PC-9 (cell line): ENCODE measurements at regions not wholly inside any gene's neighbourhood (a gene's known extent, or its start where the extent isn't known, plus 50 kb on each side); places are given as distances from the start of the nearest gene placed in this dataset.

ENCODE experiments used
- BruUV-seq: library from RNA; stranded (reverse); fragments of 400-500 nt; replicated peaks from 2 replicates; lab custom pipeline; 2021; lab: Mats Ljungman, UMichigan
- CTCF ChIA-PET: fragments of 300-600 bp; sonication (Branson Sonifier 250); formaldehyde crosslinking; loops from one replicate; lab custom pipeline; 2022; ENCODE audit warnings: antibody characterized with exemption; lab: Charles Lee
- POLR2A ChIA-PET: fragments of 300-600 bp; sonication (Branson Sonifier 250); formaldehyde crosslinking; loops from one replicate; lab custom pipeline; 2022; ENCODE audit warnings: antibody characterized with exemption; ENCODE audit not compliant: unreplicated experiment; lab: Charles Lee
- DNase-seq, 2 experiments: peaks; one replicate each; pipeline versions ENCODE4 v3.0.0 to v3.0.0-alpha.2; 2015 to 2022; ENCODE audit warnings: mixed read lengths in 1 of 2
- H2AFZ ChIP-seq: fragments of 200-600 bp; sonication (generic); 2 replicates; pipeline ENCODE4 v1.8.1; 2017; ENCODE audit warnings: antibody characterized with exemption
- H3F3A ChIP-seq: fragments of 200-600 bp; sonication (generic); 2 replicates; pipeline ENCODE4 v1.8.1; 2017; ENCODE audit warnings: antibody characterized with exemption, mild to moderate bottlenecking, low read depth; ENCODE audit not compliant: insufficient read depth
- H3K27ac ChIP-seq: fragments of 200-600 bp; sonication (generic); 2 replicates; pipeline ENCODE4 v1.6.1; 2016; ENCODE audit warnings: mixed run types
- H3K27me3 ChIP-seq: fragments of 200-600 bp; sonication (generic); 2 replicates; pipeline ENCODE4 v1.6.1; 2016; ENCODE audit warnings: low read depth, mixed run types; ENCODE audit not compliant: insufficient read depth
- H3K36me3 ChIP-seq: fragments of 200-600 bp; sonication (generic); 2 replicates; pipeline ENCODE4 v1.6.1; 2016; ENCODE audit warnings: low read depth, mixed run types
- H3K4me1 ChIP-seq: fragments of 200-600 bp; sonication (generic); replicated peaks from 2 replicates; pipeline ENCODE4 v1.6.1; 2016; ENCODE audit warnings: mixed run types; ENCODE audit not compliant: insufficient read depth
- H3K4me2 ChIP-seq: fragments of 200-600 bp; sonication (generic); 2 replicates; pipeline ENCODE4 v1.6.1; 2017; ENCODE audit warnings: mixed run types
- H3K4me3 ChIP-seq: fragments of 200-600 bp; sonication (generic); 2 replicates; pipeline ENCODE4 v1.6.1; 2016; ENCODE audit warnings: mixed run types
- H3K79me2 ChIP-seq: fragments of 200-600 bp; sonication (generic); 2 replicates; pipeline ENCODE4 v1.6.1; 2017; ENCODE audit warnings: low read depth, mixed run types
- H3K9me2 ChIP-seq: fragments of 200-600 bp; sonication (generic); 2 replicates; pipeline ENCODE4 v1.8.1; 2017; ENCODE audit warnings: mild to moderate bottlenecking; ENCODE audit not compliant: insufficient read depth
- H3K9me3 ChIP-seq: fragments of 200-600 bp; sonication (generic); 2 replicates; pipeline ENCODE4 v1.8.1; 2016; ENCODE audit warnings: low read depth; ENCODE audit not compliant: insufficient read depth
- H4K20me1 ChIP-seq: fragments of 200-600 bp; sonication (generic); 2 replicates; pipeline ENCODE4 v1.8.1; 2017; ENCODE audit not compliant: insufficient read depth
- CTCF ChIP-seq: fragments of 200-600 bp; sonication (generic); conservative IDR thresholded peaks from 2 replicates; pipeline ENCODE4 v1.6.1; 2017; ENCODE audit warnings: mixed run types, antibody characterized with exemption, mild to moderate bottlenecking, moderate library complexity
- EZH2 ChIP-seq: fragments of 200-600 bp; sonication (generic); IDR thresholded peaks from 2 replicates; pipeline ENCODE4 v1.8.0; 2017; ENCODE audit warnings: antibody characterized with exemption, low read depth
- intact Hi-C: fragments of 100-400 bp; cut with micrococcal nuclease; formaldehyde crosslinking; loops from one replicate; pipeline ENCODE4 v1.10.0; 2022; ENCODE audit not compliant: unreplicated experiment

- H3K9me2 ChIP-seq: no peaks in the 10 kb centered on the region
- H3K4me3 ChIP-seq: no peak overlapping the region
- TF ChIP-seq CTCF (no peak), EZH2 (no peak)
- no peaks in the 10 kb centered on the region for H3F3A ChIP-seq
- H3K9me3 ChIP-seq: no peaks in the 10 kb centered on the region
- H3K27me3 ChIP-seq: peaks cover 76% of the 10 kb centered on the region
- H3K27ac ChIP-seq: no peak overlapping the region
- no TSS peak for BruUV-seq
- no peak overlapping the region for H3K4me2 ChIP-seq
- H3K4me1 ChIP-seq: no peaks in the 10 kb centered on the region
- POLR2A ChIA-PET: no interaction called here
- no peak overlapping the region for H2AFZ ChIP-seq
- CTCF ChIA-PET: no interaction called here
- no peaks in the 10 kb centered on the region for H3K36me3 ChIP-seq
- H4K20me1 ChIP-seq: no peaks in the 10 kb centered on the region
- no peak for DNase-seq
- H3K79me2 ChIP-seq: no peaks in the 10 kb centered on the region
- intact Hi-C loops: no loop called here
Observed at GRCh38 chr20:20931632-20932031, 174.5 kb downstream of the LINC00237 start.

GRCh38 chr20:20931024-20931423, 175.1 kb downstream of the LINC00237 start:
- H3K27ac ChIP-seq: no peak overlapping the region
- no peak overlapping the region for H3K4me3 ChIP-seq
- no peak for TF ChIP-seq EZH2
- no peak for TF ChIP-seq CTCF
- H3K4me1 ChIP-seq: no peaks in the 10 kb centered on the region
- H4K20me1 ChIP-seq: no peaks in the 10 kb centered on the region
- DNase-seq: no peak
- no peaks in the 10 kb centered on the region for H3K36me3 ChIP-seq
- no peaks in the 10 kb centered on the region for H3K79me2 ChIP-seq
- intact Hi-C loops: no loop called here
- H3K4me2 ChIP-seq: no peak overlapping the region
- ChIA-PET POLR2A (no interaction called here), CTCF (no interaction called here)
- no peaks in the 10 kb centered on the region for H3K9me2 ChIP-seq
- H3F3A ChIP-seq: no peaks in the 10 kb centered on the region
- H2AFZ ChIP-seq: no peak overlapping the region
- BruUV-seq: no TSS peak
- H3K27me3 ChIP-seq: peaks cover 75% of the 10 kb centered on the region
- H3K9me3 ChIP-seq: no peaks in the 10 kb centered on the region

- no peaks in the 10 kb centered on the region for H3K9me3 ChIP-seq
- peaks cover 72% of the 10 kb centered on the region for H3K27me3 ChIP-seq
- H3K36me3 ChIP-seq: no peaks in the 10 kb centered on the region
- ChIA-PET CTCF (no interaction called here), POLR2A (no interaction called here)
- intact Hi-C loops: no loop called here
- H3K27ac ChIP-seq: no peak overlapping the region
- no TSS peak for BruUV-seq
- no peaks in the 10 kb centered on the region for H3F3A ChIP-seq
- TF ChIP-seq EZH2 (no peak), CTCF (no peak)
- H2AFZ ChIP-seq: no peak overlapping the region
- no peak overlapping the region for H3K4me3 ChIP-seq
- no peaks in the 10 kb centered on the region for H4K20me1 ChIP-seq
- DNase-seq: no peak
- no peaks in the 10 kb centered on the region for H3K79me2 ChIP-seq
- H3K4me2 ChIP-seq: no peak overlapping the region
- no peaks in the 10 kb centered on the region for H3K4me1 ChIP-seq
- no peaks in the 10 kb centered on the region for H3K9me2 ChIP-seq
Observed at GRCh38 chr20:20930500-20930899, 175.7 kb downstream of the LINC00237 start.
